Pancreas (tissue), 10 donors: ENCODE measurements at regions not wholly inside any gene's neighbourhood (a gene's known extent, or its start where the extent isn't known, plus 50 kb on each side); places are given as distances from the start of the nearest gene placed in this dataset.

Experiments used
- ATAC-seq, 4 donors: fragments of 200-7000 bp; cut with Tn5 transposase; one replicate each; pipeline versions ENCODE4 v1.8.0 to v1.9.1; 2020; ENCODE audit warnings: mild to moderate bottlenecking in 4 of 4, moderate library complexity in 4 of 4
- DNase-seq, 6 donors: peaks; one replicate each; pipeline ENCODE4 v3.0.0-alpha.2; 2020
- FAIRE-seq: peaks from 2 replicates; lab custom pipeline; 2012; peaks lifted over from hg19 to GRCh38; lab: Jason Lieb, UNC
- H3K27ac ChIP-seq, 4 donors: fragments of 200-600 bp; sonication (generic); 1 replicate in 3 of 4; 2 replicates in 1 of 4; pipeline versions ENCODE4 v1.5.0 to v1.8.0; 2020
- H3K27me3 ChIP-seq, 4 donors: fragments of 200-600 bp; one replicate each; pipeline ENCODE4 v1.8.0; 2021
- H3K36me3 ChIP-seq, 3 donors: fragments of 200-600 bp; sonication (generic) in 1 of 3; one replicate each; pipeline versions ENCODE4 v1.5.0 to v1.8.0; 2020 to 2021
- H3K4me1 ChIP-seq, 3 donors: fragments of 200-600 bp; one replicate each; pipeline ENCODE4 v1.8.0; 2021
- H3K4me3 ChIP-seq, 4 donors: fragments of 200-600 bp; sonication (generic) in 2 of 4; one replicate each; pipeline versions ENCODE4 v1.5.0 to v1.8.0; 2020 to 2021
- H3K9me3 ChIP-seq, 4 donors: fragments of 200-600 bp; one replicate each; pipeline ENCODE4 v1.8.0; 2021
- WGBS, 2 donors: extraction: QIAGEN DNeasy Blood & Tissue Kit; methylation state at CpG; one replicate each; pipeline ENCODE4 v1.1.7; 2013; 5-methylcytosine and 5-hydroxymethylcytosine counted together
- intact Hi-C, 3 donors: fragments of 100-400 bp; cut with DNase I; formaldehyde crosslinking; loops; one replicate each; pipeline versions ENCODE4 v1.11.1 to v1.14.2; 2022
- TF ChIP-seq, protein P1 (sequence below), 4 donors: fragments of 200-600 bp; sonication (generic) in 3 of 4; IDR thresholded peaks; one replicate each; pipeline versions ENCODE4 v1.5.0 to v1.8.0; 2021; ENCODE audit warnings: antibody characterized with exemption in 4 of 4
- donor health status: healthy with polysubstance abuse.
- donor health status: DM: no; HTN: no; CAD: no; lungs with moderate emphysema.
- donor health status: DM: no; HTN: no; CAD: no.
- donor health status: control.
- donor health status: control.
- donor health status: Bipolar disorder and iron deficiency.
- donor health status: DM: yes; HTN: yes; CAD: no.
- donor health status: DM: no; HTN: no; CAD: no.
- donor health status: DM: no; HTN: no; CAD: no.
- donor health status: DM: yes; HTN: yes; CAD: no.

DNA sequence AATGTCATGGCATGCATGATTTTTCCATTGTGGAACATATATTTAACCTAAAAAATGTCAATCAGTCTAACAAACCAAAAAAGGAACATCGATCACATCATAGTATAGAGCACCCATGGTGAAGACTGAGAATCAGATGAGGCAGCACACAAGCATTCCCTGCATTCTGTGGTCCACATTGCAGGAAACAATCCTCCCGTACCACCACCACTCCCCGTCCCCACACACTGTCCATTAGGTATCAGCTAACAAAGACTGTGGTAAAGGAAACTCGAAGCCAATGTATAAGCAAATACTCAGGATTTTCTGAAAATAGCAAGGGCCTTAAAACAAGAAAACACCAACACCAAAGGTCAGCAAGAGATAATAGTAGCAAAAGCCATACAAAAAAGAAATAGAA lies 1104.4 kb upstream of the SEMA6A start:
- no peak for FAIRE-seq
- intact Hi-C loops = no loop called here
- no peaks in the 10 kb centered on the region for H3K27me3 ChIP-seq
- H3K27ac ChIP-seq = no peak overlapping the region
- H3K36me3 ChIP-seq = no peaks in the 10 kb centered on the region
- no peak overlapping the region for H3K4me3 ChIP-seq
- TF ChIP-seq, protein P1, sequence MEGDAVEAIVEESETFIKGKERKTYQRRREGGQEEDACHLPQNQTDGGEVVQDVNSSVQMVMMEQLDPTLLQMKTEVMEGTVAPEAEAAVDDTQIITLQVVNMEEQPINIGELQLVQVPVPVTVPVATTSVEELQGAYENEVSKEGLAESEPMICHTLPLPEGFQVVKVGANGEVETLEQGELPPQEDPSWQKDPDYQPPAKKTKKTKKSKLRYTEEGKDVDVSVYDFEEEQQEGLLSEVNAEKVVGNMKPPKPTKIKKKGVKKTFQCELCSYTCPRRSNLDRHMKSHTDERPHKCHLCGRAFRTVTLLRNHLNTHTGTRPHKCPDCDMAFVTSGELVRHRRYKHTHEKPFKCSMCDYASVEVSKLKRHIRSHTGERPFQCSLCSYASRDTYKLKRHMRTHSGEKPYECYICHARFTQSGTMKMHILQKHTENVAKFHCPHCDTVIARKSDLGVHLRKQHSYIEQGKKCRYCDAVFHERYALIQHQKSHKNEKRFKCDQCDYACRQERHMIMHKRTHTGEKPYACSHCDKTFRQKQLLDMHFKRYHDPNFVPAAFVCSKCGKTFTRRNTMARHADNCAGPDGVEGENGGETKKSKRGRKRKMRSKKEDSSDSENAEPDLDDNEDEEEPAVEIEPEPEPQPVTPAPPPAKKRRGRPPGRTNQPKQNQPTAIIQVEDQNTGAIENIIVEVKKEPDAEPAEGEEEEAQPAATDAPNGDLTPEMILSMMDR (IDR thresholded peaks at IDR 0.05) = no peak
- no peaks in the 10 kb centered on the region for H3K4me1 ChIP-seq
- no peak for DNase-seq
- H3K9me3 ChIP-seq = no peaks in the 10 kb centered on the region
- ATAC-seq = no peak
- 66 to 82% methylated on average over 4 of the region's 4 CpGs for WGBS, 2 donors

DNA sequence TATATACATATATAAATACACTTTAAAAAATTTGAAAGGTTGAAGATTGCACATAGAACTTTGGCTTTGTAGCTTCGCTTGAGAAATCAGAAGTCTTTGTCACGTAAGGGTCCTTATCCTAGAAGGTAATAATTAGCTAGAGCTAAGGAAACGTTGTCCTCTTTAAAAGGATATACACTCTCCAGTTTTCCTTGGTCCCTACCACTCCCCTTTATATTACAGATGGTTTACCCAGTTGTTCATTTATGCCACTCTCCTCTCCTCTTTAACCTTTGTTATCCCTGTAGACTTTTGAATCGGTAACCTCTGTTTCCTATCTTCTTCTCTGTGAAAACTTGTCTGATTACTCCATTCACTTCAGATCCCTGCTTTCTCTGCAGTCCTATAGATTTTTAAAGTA lies 1101.0 kb upstream of the SEMA6A start:
- ATAC-seq (no peak), DNase-seq (no peak), FAIRE-seq (no peak)
- Histone ChIP-seq H3K9me3 (no peaks in the 10 kb centered on the region), H3K4me1 (no peaks in the 10 kb centered on the region), H3K36me3 (no peaks in the 10 kb centered on the region), H3K27me3 (no peaks in the 10 kb centered on the region), H3K4me3 (no peak overlapping the region), H3K27ac (no peak overlapping the region)
- 44 to 48% methylated on average over 4 of the region's 4 CpGs for WGBS, 2 donors
- TF ChIP-seq, protein P1 (IDR thresholded peaks at IDR 0.05) = no peak
- intact Hi-C loops = no loop called here

DNA sequence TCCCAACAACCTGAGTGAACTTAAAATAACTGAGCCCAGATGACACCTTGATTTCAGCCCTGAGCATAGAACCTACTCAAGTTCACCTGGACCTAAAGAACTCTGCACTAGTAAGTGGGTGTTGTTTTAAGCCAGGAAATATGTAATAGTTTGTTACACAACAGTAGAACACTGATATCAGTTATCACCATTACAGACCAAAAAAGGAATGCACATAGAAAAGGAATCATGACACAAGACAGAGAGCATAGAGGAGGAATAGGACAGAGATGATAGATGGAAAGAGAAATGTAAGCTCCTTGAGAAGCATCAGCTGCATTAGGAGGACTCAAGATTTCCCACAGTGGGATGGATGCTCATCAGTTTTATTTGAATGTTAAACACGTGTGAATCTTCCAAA lies 1096.9 kb upstream of the SEMA6A start:
- H3K4me3 ChIP-seq = no peak overlapping the region
- no peaks in the 10 kb centered on the region for H3K4me1 ChIP-seq
- intact Hi-C loops = no loop called here
- no peaks in the 10 kb centered on the region for H3K36me3 ChIP-seq
- H3K9me3 ChIP-seq = no peaks in the 10 kb centered on the region
- no peaks in the 10 kb centered on the region for H3K27me3 ChIP-seq
- TF ChIP-seq, protein P1 (IDR thresholded peaks at IDR 0.05) = no peak
- WGBS, 2 donors = 55 to 74% methylated on average over 1 of the region's 1 CpG
- DNase-seq (no peak), FAIRE-seq (no peak), ATAC-seq (no peak)
- no peak overlapping the region for H3K27ac ChIP-seq

DNA sequence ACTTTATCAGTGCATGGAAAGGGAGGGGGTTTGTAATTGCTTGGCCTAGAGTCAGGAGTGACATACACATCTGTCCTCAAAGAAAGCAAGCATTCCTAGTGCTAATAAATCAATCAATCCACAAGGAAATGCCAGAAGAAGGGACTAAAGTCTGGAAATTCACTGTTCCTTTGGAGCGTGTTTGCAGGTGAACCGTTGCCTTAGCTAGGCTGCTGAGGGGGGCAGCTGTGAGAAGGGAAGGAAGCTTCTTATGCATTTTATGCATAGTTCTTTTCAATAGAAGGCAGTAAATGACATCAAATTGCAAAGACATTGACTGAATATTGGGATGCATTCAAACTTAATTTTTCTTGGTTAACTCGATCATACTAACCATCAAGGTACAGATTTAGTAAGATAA lies 1092.5 kb upstream of the SEMA6A start:
- WGBS, 2 donors = 38 to 47% methylated on average over 3 of the region's 3 CpGs

DNA sequence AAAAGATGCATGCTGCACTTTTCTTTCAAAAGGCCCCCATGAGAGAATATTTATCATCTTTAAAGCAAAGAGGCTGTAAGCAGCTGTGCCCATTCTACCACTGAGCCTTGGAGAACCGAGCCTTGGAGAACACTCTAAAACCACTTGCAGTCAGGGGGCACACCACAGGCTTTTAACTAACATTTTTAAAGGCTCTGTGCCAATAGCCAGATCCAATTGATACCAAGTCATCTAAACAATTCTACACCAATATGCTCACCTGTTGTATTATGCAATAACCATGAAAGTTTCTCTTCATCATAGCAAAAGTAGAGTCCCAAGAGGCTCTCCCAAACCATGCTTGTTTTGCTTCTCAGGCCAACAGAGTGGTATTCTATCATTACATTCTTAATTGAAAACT lies 1090.5 kb upstream of the SEMA6A start:
- no peaks in the 10 kb centered on the region for H3K36me3 ChIP-seq
- intact Hi-C loops = no loop called here
- no peak for ATAC-seq
- 60 to 79% methylated on average over 1 of the region's 1 CpG for WGBS, 2 donors
- H3K27me3 ChIP-seq = no peaks in the 10 kb centered on the region
- H3K27ac ChIP-seq = no peak overlapping the region
- H3K9me3 ChIP-seq = no peaks in the 10 kb centered on the region
- DNase-seq = no peak
- H3K4me1 ChIP-seq = no peaks in the 10 kb centered on the region
- FAIRE-seq = no peak
- no peak overlapping the region for H3K4me3 ChIP-seq
- TF ChIP-seq, protein P1 (IDR thresholded peaks at IDR 0.05) = no peak

More for the DNA sequence above, 1092.5 kb upstream of the SEMA6A start:
- H3K27ac ChIP-seq = no peak overlapping the region
- ATAC-seq = no peak
- no peaks in the 10 kb centered on the region for H3K36me3 ChIP-seq
- no peaks in the 10 kb centered on the region for H3K9me3 ChIP-seq
- no peaks in the 10 kb centered on the region for H3K27me3 ChIP-seq
- TF ChIP-seq, protein P1 (IDR thresholded peaks at IDR 0.05) = no peak
- DNase-seq = no peak
- intact Hi-C loops = no loop called here
- FAIRE-seq = no peak
- H3K4me3 ChIP-seq = no peak overlapping the region
- no peaks in the 10 kb centered on the region for H3K4me1 ChIP-seq
